WERI-Rb-1 (cell line): ENCODE measurements at regions not wholly inside any gene's neighbourhood (a gene's known extent, or its start where the extent isn't known, plus 50 kb on each side); places are given as distances from the start of the nearest gene placed in this dataset.

Experiments
- DNase-seq: peaks from one replicate; pipeline ENCODE4 v3.0.0-alpha.2; 2020
- H3K27ac ChIP-seq: fragments of 250-450 bp; sonication (Bioruptor Pico); 2 replicates; pipeline ENCODE4 v1.5.1; 2020; ENCODE audit warnings: mild to moderate bottlenecking, moderate library complexity
- H3K27me3 ChIP-seq: fragments of 250-450 bp; sonication (Bioruptor Pico); 2 replicates; pipeline ENCODE4 v1.5.1; 2021; ENCODE audit warnings: mild to moderate bottlenecking, low read depth, moderate library complexity; ENCODE audit not compliant: insufficient read depth, severe bottlenecking
- H3K36me3 ChIP-seq: fragments of 250-450 bp; sonication (Bioruptor Pico); 2 replicates; pipeline ENCODE4 v1.5.1; 2020; ENCODE audit warnings: mild to moderate bottlenecking, moderate library complexity
- H3K4me3 ChIP-seq: 2 replicates; pipeline ENCODE4 v1.5.1; 2011; ENCODE audit warnings: low read depth, mild to moderate bottlenecking, control low read depth, low read length
- H3K9me3 ChIP-seq: fragments of 250-450 bp; sonication (Bioruptor Pico); 2 replicates; pipeline ENCODE4 v1.5.1; 2021; ENCODE audit warnings: mild to moderate bottlenecking, moderate library complexity; ENCODE audit not compliant: severe bottlenecking
- CTCF ChIP-seq: IDR thresholded peaks from 2 replicates; pipeline ENCODE4 v1.5.1; 2011; ENCODE audit warnings: low read depth, mild to moderate bottlenecking, control low read depth, inconsistent platforms, low read length

- Histone ChIP-seq H3K36me3 (no peaks in the 10 kb centered on the region), H3K9me3 (no peaks in the 10 kb centered on the region), H3K27me3 (no peaks in the 10 kb centered on the region), H3K27ac (no peak overlapping the region), H3K4me3 (no peak overlapping the region)
- no peak for DNase-seq
- TF ChIP-seq CTCF: no peak
These were observed 805.5 kb downstream of the BRD1 start for GRCh38 chr22:49021926-49022815.

GRCh38 chr22:49021131-49021925, 806.3 kb downstream of the BRD1 start:
- no peaks in the 10 kb centered on the region for H3K9me3 ChIP-seq

GRCh38 chr22:49019737-49020713, 807.6 kb downstream of the BRD1 start:
- no peaks in the 10 kb centered on the region for H3K27me3 ChIP-seq

More at GRCh38 chr22:49021131-49021925, 806.3 kb downstream of the BRD1 start:
- Histone ChIP-seq H3K27ac (no peak overlapping the region), H3K27me3 (no peaks in the 10 kb centered on the region), H3K4me3 (no peak overlapping the region), H3K36me3 (no peaks in the 10 kb centered on the region)
- no peak for TF ChIP-seq CTCF
- DNase-seq: peak; percentile 18

GRCh38 chr22:49018601-49019000, 809.1 kb downstream of the BRD1 start:
- Histone ChIP-seq H3K4me3 (no peak overlapping the region), H3K27me3 (no peaks in the 10 kb centered on the region), H3K9me3 (no peaks in the 10 kb centered on the region), H3K36me3 (no peaks in the 10 kb centered on the region), H3K27ac (no peak overlapping the region)
- no peak for DNase-seq
- TF ChIP-seq CTCF: no peak

More at GRCh38 chr22:49019737-49020713, 807.6 kb downstream of the BRD1 start:
- peak; percentile 1 for DNase-seq
- no peaks in the 10 kb centered on the region for H3K36me3 ChIP-seq
- H3K27ac ChIP-seq: no peak overlapping the region
- no peak overlapping the region for H3K4me3 ChIP-seq
- no peak for TF ChIP-seq CTCF
- no peaks in the 10 kb centered on the region for H3K9me3 ChIP-seq
